ENCODE measurements at regions not wholly inside any gene's neighbourhood (a gene's known extent, or its start where the extent isn't known, plus 50 kb on each side); places are given as distances from the start of the nearest gene placed in this dataset.
A peak's percentile ranks its signal among the peaks of the same experiment; 100 is the strongest.

- H3K9me3 Mint-ChIP-seq: no peaks in the 10 kb centered on the region
- no peak overlapping the region for H3K9ac ChIP-seq
- no peak overlapping the region for H2AFZ ChIP-seq (replicated peaks)
- no peaks in the 10 kb centered on the region for H3K79me2 ChIP-seq (ENCODE audit: low read depth)
- H3K4me1 Mint-ChIP-seq: no peaks in the 10 kb centered on the region
- no peak for TF ChIP-seq CTCF (IDR thresholded peaks at IDR 0.05)
- TF ChIP-seq EZH2phosphoT487 (IDR thresholded peaks at IDR 0.05): no peak
- no peak for TF ChIP-seq EZH2 (IDR thresholded peaks at IDR 0.05)
- H3K4me1 ChIP-seq: no peaks in the 10 kb centered on the region
- no peak for DNase-seq (ENCODE audit: low spot score)
- no peaks in the 10 kb centered on the region for H4K20me1 ChIP-seq (ENCODE audit: low read depth)
- H3K36me3 Mint-ChIP-seq: no peaks in the 10 kb centered on the region
- H3F3A ChIP-seq (ENCODE audit: low read depth): no peaks in the 10 kb centered on the region
- no peaks in the 10 kb centered on the region for H3K27me3 ChIP-seq
- no peak overlapping the region for H3K4me2 ChIP-seq
- no peak overlapping the region for H3K4me3 Mint-ChIP-seq
- no peak overlapping the region for H3K4me3 ChIP-seq
- no peak overlapping the region for H3K27ac ChIP-seq
- H3K27ac Mint-ChIP-seq: no peak overlapping the region
- peaks cover under 1% of the 10 kb centered on the region for H3K27me3 Mint-ChIP-seq (ENCODE audit: insufficient read depth, low read depth)
- no peaks in the 10 kb centered on the region for H3K9me3 ChIP-seq (ENCODE audit: low read depth)
- no peaks in the 10 kb centered on the region for H3K36me3 ChIP-seq
These were observed 455.5 kb upstream of the TRPC7 start for GRCh38 chr5:136820848-136821247.

- no peak overlapping the region for H3K4me3 ChIP-seq
- no peak overlapping the region for H2AFZ ChIP-seq (replicated peaks)
- no peaks in the 10 kb centered on the region for H3K9me3 Mint-ChIP-seq
- H3K36me3 ChIP-seq: no peaks in the 10 kb centered on the region
- H3K4me3 Mint-ChIP-seq: no peak overlapping the region
- no peaks in the 10 kb centered on the region for H3K4me1 Mint-ChIP-seq
- H3K27ac Mint-ChIP-seq: no peak overlapping the region
- no peaks in the 10 kb centered on the region for H3K36me3 Mint-ChIP-seq
- no peaks in the 10 kb centered on the region for H3K27me3 ChIP-seq
- no peak for DNase-seq (ENCODE audit: low spot score)
- H3K4me1 ChIP-seq: no peaks in the 10 kb centered on the region
- H3K79me2 ChIP-seq (ENCODE audit: low read depth): no peaks in the 10 kb centered on the region
- no peaks in the 10 kb centered on the region for H3K9me3 ChIP-seq (ENCODE audit: low read depth)
- no peak overlapping the region for H3K9ac ChIP-seq
- peaks cover 9% of the 10 kb centered on the region for H3K27me3 Mint-ChIP-seq (ENCODE audit: insufficient read depth, low read depth)
- no peaks in the 10 kb centered on the region for H3F3A ChIP-seq (ENCODE audit: low read depth)
- no peak for TF ChIP-seq EZH2phosphoT487 (IDR thresholded peaks at IDR 0.05)
- peak; percentile 17 for TF ChIP-seq CTCF (IDR thresholded peaks at IDR 0.05)
- no peaks in the 10 kb centered on the region for H4K20me1 ChIP-seq (ENCODE audit: low read depth)
- no peak overlapping the region for H3K4me2 ChIP-seq
- no peak overlapping the region for H3K27ac ChIP-seq
These were observed 454.4 kb upstream of the TRPC7 start for GRCh38 chr5:136819526-136820302.

GRCh38 chr5:136816327-136816726 lies 451.0 kb upstream of the TRPC7 start:
- no peak overlapping the region for H3K4me2 ChIP-seq
- H2AFZ ChIP-seq (replicated peaks): no peak overlapping the region
- no peaks in the 10 kb centered on the region for H3K36me3 ChIP-seq
- H3K4me1 ChIP-seq: no peaks in the 10 kb centered on the region
- H3K27ac ChIP-seq: no peak overlapping the region
- no peak overlapping the region for H3K9ac ChIP-seq
- DNase-seq (ENCODE audit: low spot score): no peak
- TF ChIP-seq CTCF (IDR thresholded peaks at IDR 0.05) (no peak), EZH2 (IDR thresholded peaks at IDR 0.05) (no peak), EZH2phosphoT487 (IDR thresholded peaks at IDR 0.05) (no peak)
- H3K27me3 ChIP-seq: no peaks in the 10 kb centered on the region
- Mint-ChIP-seq H3K4me1 (no peaks in the 10 kb centered on the region), H3K4me3 (no peak overlapping the region), H3K36me3 (no peaks in the 10 kb centered on the region), H3K9me3 (no peaks in the 10 kb centered on the region), H3K27me3 (ENCODE audit: insufficient read depth, low read depth) (peaks cover 9% of the 10 kb centered on the region), H3K27ac (no peak overlapping the region)
- H4K20me1 ChIP-seq (ENCODE audit: low read depth): no peaks in the 10 kb centered on the region
- no peaks in the 10 kb centered on the region for H3K79me2 ChIP-seq (ENCODE audit: low read depth)
- H3K9me3 ChIP-seq (ENCODE audit: low read depth): no peaks in the 10 kb centered on the region
- H3F3A ChIP-seq (ENCODE audit: low read depth): no peaks in the 10 kb centered on the region
- no peak overlapping the region for H3K4me3 ChIP-seq

All from neural progenitor cell (in vitro differentiated cells).